ENCODE measurements at regions not wholly inside any gene's neighbourhood (a gene's known extent, or its start where the extent isn't known, plus 50 kb on each side); places are given as distances from the start of the nearest gene placed in this dataset.

DNA sequence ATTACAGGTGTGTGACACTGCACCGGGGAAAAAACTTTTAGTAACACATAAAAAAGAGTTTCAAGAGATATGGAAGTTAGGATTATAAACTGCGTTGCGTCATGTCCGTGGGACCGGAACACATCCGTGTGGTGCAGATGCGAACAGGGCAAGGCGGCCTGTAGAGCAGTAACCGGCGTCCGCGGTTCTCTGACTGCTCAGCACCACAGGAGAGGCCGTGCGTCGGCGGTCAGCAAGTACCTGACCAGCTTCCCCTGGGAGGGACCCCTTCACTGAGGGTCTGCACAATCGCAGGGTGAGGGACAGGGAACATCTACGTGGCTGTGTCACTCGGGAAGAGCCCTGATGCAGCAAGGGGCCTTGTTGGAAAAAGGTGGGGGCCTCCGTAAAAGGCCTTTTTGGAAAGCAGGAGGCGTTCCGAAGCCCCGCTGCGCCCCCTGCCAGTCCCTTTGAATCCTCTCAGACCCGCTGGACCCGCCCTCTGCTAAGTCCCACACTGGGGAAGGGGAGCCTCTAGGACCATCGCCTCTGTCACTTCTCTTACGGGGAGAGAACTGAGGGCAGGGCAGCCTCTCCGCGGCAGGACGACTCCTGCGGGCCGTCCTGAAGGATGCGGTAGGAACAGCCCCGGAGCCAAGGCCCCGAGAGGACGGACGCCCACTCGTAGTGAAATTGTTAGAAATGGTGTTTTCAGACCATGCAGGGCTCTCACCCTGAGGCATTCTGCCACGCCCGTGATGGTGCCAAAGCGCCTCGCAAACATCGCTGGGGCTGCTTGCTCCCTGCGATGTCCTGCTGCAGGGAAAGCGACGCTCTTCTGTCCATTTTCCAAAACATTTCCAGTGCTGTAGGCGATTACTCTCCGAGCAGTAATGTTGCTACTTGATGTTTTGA lies 771.6 kb upstream of the COBL start:
- DNase-seq (no peak), ATAC-seq (replicated peaks) (no peak)
- Mint-ChIP-seq H3K9me3 (peaks cover 0 to 7% of the 10 kb centered on the region in 2 donors), H3K27ac (no peak overlapping the region), H3K27me3 (no peaks in the 10 kb centered on the region), H3K4me3 (no peak overlapping the region), H3K36me3 (no peaks in the 10 kb centered on the region), H3K4me1 (no peaks in the 10 kb centered on the region)

DNA sequence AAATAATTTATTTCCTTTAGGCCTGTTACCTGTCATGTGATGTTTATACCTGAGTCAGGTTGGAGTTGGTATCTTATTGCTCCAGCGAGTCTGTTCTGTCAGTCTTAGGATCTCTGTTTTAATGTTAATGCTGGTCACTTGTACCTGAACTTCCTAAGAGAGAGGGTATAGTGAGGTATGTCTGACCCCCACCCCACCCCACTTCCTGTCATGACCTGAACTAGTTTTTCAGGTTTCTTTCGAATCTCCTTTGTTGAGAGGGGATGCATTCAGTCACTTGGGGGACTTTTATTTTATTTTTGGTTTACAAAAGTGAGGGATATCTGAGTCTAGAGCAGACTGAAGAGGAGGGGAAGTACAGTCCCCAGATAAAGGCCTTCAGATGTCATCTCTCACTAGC lies 769.0 kb upstream of the COBL start:
- Mint-ChIP-seq H3K27me3 (no peaks in the 10 kb centered on the region), H3K4me3 (no peak overlapping the region), H3K9me3 (peaks cover 0 to 7% of the 10 kb centered on the region in 2 donors), H3K36me3 (no peaks in the 10 kb centered on the region), H3K4me1 (no peaks in the 10 kb centered on the region), H3K27ac (no peak overlapping the region)
- no peak for DNase-seq
- ATAC-seq (replicated peaks): peak in 1 of 2 donors; percentile 12

DNA sequence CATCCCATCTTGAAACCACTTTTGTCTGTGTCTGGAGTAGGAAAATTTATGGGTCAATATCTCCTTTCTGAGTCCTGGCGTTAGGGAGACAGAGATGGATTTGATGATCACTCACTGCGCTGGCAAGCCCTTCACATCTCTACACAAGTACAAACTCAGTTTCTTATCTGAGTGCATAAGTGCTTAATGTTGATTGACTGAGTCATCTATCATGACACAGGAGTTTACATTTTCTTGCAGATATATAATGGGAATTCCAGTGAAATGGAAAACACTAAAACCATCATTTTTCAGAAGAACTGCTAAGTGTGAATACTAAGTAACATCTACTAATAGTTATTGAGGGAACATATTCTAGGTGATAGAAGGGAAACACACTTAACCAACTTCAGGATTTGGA lies 763.9 kb upstream of the COBL start:
- H3K27ac Mint-ChIP-seq: no peak overlapping the region
- peaks cover 3 to 17% of the 10 kb centered on the region in 2 donors for H3K9me3 Mint-ChIP-seq
- no peaks in the 10 kb centered on the region for H3K4me1 Mint-ChIP-seq
- H3K27me3 Mint-ChIP-seq: no peaks in the 10 kb centered on the region
- no peaks in the 10 kb centered on the region for H3K36me3 Mint-ChIP-seq
- DNase-seq (no peak), ATAC-seq (replicated peaks) (no peak)
- H3K4me3 Mint-ChIP-seq: no peak overlapping the region

DNA sequence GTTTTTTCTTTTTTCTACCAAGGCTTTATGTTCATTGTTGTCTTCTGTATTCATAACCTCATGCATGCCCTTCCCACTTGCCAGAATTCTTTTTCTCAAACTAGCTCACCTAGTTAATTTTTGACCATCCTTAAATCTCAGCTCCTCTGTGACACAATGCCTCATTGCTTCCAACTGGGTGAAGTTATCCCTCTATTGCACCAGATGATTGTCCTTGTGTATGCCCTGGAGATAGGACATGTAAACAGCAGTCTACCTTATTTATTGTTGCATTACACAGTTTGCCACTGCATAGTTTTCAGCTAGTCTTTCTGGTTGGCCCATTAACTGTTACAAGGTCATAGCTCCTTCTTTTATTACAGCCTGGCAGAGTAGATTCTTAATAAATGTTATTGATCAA lies 763.1 kb upstream of the COBL start:
- H3K9me3 Mint-ChIP-seq: peaks cover 3 to 18% of the 10 kb centered on the region in 2 donors
- no peaks in the 10 kb centered on the region for H3K36me3 Mint-ChIP-seq
- H3K27me3 Mint-ChIP-seq: no peaks in the 10 kb centered on the region
- DNase-seq: no peak
- no peak overlapping the region for H3K27ac Mint-ChIP-seq
- no peak for ATAC-seq (replicated peaks)
- H3K4me1 Mint-ChIP-seq: no peaks in the 10 kb centered on the region
- no peak overlapping the region for H3K4me3 Mint-ChIP-seq

DNA sequence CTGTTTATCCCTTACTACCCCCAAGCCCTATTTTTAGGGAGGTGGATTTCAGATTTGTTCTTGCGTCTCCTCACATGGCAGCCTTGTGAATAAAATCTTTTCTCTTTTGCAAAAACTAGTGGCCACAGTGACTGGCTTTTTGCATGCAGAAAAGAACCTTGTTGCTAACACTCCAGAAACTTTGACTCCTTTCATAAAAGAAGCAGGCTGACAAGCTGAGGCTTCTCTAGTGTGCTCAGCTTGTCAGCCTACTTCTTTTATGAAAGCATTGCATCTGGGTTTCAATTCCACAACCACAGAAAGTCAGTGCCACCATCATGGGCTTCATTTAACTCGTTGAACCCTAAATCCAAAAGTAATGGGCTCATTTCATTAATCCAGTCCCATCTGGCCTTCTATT lies 761.0 kb upstream of the COBL start:
- DNase-seq (no peak), ATAC-seq (replicated peaks) (no peak)
- H3K27me3 Mint-ChIP-seq: no peaks in the 10 kb centered on the region
- no peak overlapping the region for H3K4me3 Mint-ChIP-seq
- H3K4me1 Mint-ChIP-seq: no peaks in the 10 kb centered on the region
- no peaks in the 10 kb centered on the region for H3K36me3 Mint-ChIP-seq
- H3K9me3 Mint-ChIP-seq: peaks cover 3 to 16% of the 10 kb centered on the region in 2 donors
- no peak overlapping the region for H3K27ac Mint-ChIP-seq

DNA sequence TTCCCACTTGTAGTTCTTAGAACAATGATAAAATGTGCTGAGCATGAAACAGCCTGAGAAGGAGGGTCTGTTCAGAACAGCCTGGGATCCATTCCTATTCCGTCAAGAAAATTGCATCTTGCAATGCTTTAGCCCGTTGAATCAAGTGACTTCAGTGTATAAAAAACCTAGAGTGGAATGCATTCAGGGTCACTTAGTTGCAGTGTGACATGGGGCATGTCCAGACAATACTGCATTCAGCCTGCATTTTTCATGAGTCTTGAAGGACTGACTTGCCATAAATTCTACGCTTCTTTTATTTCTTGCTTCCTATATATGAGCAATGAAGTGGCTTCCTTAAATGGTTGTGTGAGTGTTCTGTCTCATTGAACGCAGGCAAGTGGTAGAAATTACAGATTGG lies 758.3 kb upstream of the COBL start:
- no peak overlapping the region for H3K4me3 Mint-ChIP-seq
- H3K9me3 Mint-ChIP-seq: peaks cover 3 to 16% of the 10 kb centered on the region in 2 donors

DNA sequence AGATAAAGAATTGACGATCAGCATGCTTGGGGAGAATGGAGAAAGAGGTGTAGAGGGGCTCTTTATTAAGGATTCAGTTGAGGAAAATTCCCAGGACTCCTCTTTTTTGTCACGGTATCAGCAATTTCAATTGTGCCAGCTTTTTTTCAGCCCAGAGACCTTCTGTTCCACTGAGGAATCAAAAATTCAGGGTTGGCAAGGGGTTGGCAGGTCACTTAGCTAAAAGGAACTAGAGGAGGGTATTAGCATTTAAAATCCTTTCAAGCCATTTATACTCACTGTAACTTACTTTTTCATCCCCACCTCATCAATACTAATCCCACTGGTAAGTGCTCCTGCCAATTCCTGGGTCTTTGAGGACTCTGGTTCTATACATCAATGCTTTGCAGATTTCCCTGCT lies 757.5 kb upstream of the COBL start:
- ATAC-seq (replicated peaks) (no peak), DNase-seq (no peak)
- H3K36me3 Mint-ChIP-seq: no peaks in the 10 kb centered on the region
- peaks cover 3 to 13% of the 10 kb centered on the region in 2 donors for H3K9me3 Mint-ChIP-seq
- no peak overlapping the region for H3K4me3 Mint-ChIP-seq
- H3K27ac Mint-ChIP-seq: no peak overlapping the region
- H3K4me1 Mint-ChIP-seq: no peaks in the 10 kb centered on the region
- no peaks in the 10 kb centered on the region for H3K27me3 Mint-ChIP-seq

More for the DNA sequence above, 758.3 kb upstream of the COBL start:
- Mint-ChIP-seq H3K36me3 (no peaks in the 10 kb centered on the region), H3K4me1 (no peaks in the 10 kb centered on the region), H3K27me3 (no peaks in the 10 kb centered on the region), H3K27ac (no peak overlapping the region)
- DNase-seq (no peak), ATAC-seq (replicated peaks) (no peak)

DNA sequence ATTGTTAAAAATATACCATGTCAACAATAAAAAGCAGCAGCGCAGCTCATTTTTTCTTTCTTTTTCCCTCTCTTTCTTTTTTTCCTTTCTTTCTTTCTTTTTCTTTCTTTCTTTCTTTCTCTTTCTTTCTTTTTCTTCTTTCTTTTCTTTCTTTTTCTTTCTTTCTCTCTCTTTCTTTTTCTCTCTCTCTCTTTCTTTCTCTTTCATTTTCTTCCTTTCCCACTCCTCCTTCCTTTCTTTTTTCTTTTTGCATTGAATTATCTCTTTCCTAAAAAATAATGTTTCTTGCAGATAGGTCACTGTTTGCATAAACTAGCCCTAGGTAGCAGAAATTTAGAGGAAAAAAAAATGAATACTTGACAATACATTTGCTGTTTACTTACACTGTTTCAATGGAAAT lies 755.1 kb upstream of the COBL start:
- no peak for ATAC-seq (replicated peaks)
- Mint-ChIP-seq H3K4me1 (no peaks in the 10 kb centered on the region), H3K4me3 (no peak overlapping the region), H3K36me3 (no peaks in the 10 kb centered on the region), H3K27ac (no peak overlapping the region), H3K9me3 (peaks cover 0 to 10% of the 10 kb centered on the region in 2 donors), H3K27me3 (no peaks in the 10 kb centered on the region)
- DNase-seq: no peak

DNA sequence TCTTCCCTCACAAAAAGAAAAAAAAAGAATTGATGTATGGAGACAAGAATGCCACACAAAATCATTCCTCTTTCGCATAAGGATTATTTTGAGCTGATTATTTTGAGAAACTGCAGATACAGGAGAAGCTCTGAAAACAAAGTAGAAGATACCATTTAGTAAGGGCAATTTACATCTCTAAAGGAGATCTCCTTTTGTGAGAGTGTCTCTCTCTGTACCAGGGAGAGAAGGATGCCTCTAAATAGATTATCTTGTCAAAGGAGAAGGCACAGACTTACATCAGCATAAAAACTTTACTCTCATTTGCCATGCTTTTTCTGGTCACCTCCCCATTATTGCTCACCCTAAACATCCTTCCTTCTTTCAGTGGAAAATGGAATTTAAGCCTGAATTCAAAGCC lies 747.9 kb upstream of the COBL start:
- no peak for ATAC-seq (replicated peaks)
- H3K27ac Mint-ChIP-seq: no peak overlapping the region
- H3K9me3 Mint-ChIP-seq: peaks cover 0 to 9% of the 10 kb centered on the region in 2 donors
- DNase-seq: no peak
- H3K4me1 Mint-ChIP-seq: no peaks in the 10 kb centered on the region
- H3K27me3 Mint-ChIP-seq: no peaks in the 10 kb centered on the region
- no peaks in the 10 kb centered on the region for H3K36me3 Mint-ChIP-seq
- H3K4me3 Mint-ChIP-seq: no peak overlapping the region

DNA sequence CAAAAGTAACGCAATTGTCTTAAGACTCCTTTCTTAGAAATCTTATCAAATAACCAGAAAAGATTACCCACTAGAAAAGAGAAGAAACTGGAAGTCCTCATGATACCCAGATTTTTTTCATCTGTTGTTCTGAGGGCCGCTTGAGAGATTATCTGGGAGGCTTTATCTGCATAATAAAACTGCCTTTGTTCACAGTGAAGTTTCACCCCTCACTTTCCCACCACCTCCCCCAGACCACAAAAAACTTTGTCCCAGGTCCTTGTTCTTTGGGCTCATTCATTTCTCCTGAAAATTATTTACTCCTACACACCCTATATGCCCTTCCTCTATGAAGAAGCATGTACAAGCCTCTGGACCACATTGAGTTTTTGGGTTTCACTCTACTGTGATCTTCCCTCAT lies 745.1 kb upstream of the COBL start:
- no peaks in the 10 kb centered on the region for H3K36me3 Mint-ChIP-seq
- ATAC-seq (replicated peaks): no peak
- peaks cover 0 to 9% of the 10 kb centered on the region in 2 donors for H3K9me3 Mint-ChIP-seq
- no peak overlapping the region for H3K4me3 Mint-ChIP-seq
- H3K27me3 Mint-ChIP-seq: no peaks in the 10 kb centered on the region
- no peak overlapping the region for H3K27ac Mint-ChIP-seq
- DNase-seq: no peak
- no peaks in the 10 kb centered on the region for H3K4me1 Mint-ChIP-seq

DNA sequence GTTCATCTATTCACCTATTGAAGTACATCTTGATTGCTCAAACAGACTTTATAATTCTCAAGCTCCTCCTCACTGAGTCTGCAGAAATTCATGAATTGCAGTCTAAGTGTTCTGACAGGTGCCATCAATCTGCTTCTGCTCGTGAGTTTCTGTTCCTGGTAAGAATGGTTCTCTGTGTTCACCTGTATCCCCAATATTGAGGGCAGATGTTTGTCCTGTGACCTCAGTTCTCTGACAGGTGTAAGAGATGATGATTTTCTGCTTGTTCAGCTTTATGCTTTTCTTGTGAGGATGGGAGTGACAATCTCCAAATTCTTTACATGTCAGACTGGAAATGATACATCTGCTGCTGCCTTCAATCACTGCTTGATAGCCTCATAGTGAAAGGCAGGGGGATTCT lies 736.9 kb upstream of the COBL start:
- Mint-ChIP-seq H3K27me3 (no peaks in the 10 kb centered on the region), H3K36me3 (no peaks in the 10 kb centered on the region), H3K4me1 (no peaks in the 10 kb centered on the region), H3K27ac (no peak overlapping the region), H3K4me3 (no peak overlapping the region), H3K9me3 (peaks cover 4 to 6% of the 10 kb centered on the region in 2 donors)
- no peak for ATAC-seq (replicated peaks)
- no peak for DNase-seq

DNA sequence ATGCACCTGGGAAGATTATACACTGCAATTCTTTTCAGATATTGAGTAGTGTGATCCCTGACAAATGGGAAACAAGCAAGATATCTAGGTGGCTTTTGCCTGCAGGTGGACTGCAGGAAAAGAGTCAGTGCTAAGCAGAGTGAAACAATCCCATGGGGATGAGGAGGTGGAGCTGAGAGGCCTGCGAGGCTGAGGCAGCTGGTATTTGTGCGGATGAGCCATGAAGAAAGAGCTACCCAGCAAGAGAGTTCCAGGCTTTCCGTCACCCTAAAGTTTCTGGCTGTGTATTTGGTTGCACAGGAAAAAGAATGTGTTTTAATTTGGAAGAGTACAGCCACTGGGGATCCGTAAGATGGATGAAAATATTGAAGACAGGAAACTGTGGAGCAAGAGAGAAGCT lies 714.1 kb upstream of the COBL start:
- Mint-ChIP-seq H3K4me3 (no peak overlapping the region), H3K27me3 (no peaks in the 10 kb centered on the region), H3K36me3 (no peaks in the 10 kb centered on the region), H3K9me3 (peaks cover 0 to 3% of the 10 kb centered on the region in 2 donors), H3K4me1 (no peaks in the 10 kb centered on the region), H3K27ac (no peak overlapping the region)
- DNase-seq: no peak
- ATAC-seq (replicated peaks): no peak

DNA sequence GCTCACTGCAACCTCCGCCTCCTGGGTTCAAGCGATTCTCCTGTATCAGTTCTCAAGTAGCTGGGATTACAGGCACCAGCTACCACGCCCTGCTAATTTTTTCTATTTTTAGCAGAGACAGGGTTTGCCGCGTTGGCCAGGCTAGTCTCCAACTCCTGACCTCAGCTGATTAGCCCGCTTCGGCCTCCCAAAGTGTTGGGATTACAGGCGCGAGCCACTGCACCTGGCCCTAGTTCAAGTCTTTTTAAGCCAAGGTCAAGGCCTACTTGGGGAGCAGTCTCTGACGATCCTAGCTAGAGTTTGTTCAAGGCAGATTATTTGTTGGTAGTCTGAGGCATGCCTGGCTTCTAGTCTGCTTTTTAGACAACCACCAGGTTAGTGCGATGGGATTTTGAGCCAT lies 709.5 kb upstream of the COBL start:
- Mint-ChIP-seq H3K9me3 (no peaks in the 10 kb centered on the region), H3K27ac (no peak overlapping the region), H3K27me3 (no peaks in the 10 kb centered on the region), H3K4me3 (no peak overlapping the region), H3K4me1 (no peaks in the 10 kb centered on the region), H3K36me3 (no peaks in the 10 kb centered on the region)
- DNase-seq (no peak), ATAC-seq (replicated peaks) (no peak)

DNA sequence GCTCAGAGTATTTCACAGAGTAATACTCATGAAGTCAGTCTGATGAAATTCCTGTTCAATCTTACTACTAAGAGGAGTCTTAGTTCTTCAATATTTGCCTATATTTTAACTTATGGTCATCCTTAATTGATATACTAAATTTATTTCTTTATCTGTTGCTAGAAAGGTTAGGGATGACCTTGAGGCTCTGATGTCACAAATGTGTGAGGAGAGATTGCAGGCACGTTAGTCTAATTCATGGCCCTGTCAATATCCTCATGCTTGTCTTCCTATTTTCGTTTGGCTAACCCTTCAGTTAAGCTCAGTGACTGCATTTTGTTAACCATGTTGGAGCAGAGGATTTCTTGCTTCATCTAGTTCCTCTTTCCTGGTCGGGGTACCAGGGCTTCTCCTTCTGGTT lies 704.7 kb upstream of the COBL start:
- DNase-seq (no peak), ATAC-seq (replicated peaks) (no peak)
- Mint-ChIP-seq H3K27ac (no peak overlapping the region), H3K27me3 (no peaks in the 10 kb centered on the region), H3K4me1 (no peaks in the 10 kb centered on the region), H3K9me3 (peaks cover 1 to 2% of the 10 kb centered on the region in 2 donors), H3K4me3 (no peak overlapping the region), H3K36me3 (no peaks in the 10 kb centered on the region)

DNA sequence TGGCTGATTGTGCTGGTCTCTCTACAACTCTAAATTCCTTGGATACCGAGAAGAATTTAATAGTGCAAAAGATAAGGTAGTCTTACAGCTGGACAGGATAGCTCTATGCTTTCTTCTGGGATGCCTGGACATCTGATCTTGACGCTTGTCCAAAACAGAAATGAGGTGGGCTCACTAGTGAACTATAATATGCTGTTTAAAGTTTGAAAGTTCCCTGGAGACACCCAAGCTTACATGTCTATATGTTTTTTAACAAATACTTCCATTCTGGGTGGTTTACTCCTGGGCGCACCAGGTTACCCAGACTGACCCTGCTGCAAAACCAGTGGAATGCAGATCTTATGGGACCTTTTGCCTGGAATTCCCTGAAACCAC lies 702.1 kb upstream of the COBL start:
- Mint-ChIP-seq H3K36me3 (no peaks in the 10 kb centered on the region), H3K4me1 (no peaks in the 10 kb centered on the region), H3K27me3 (no peaks in the 10 kb centered on the region), H3K9me3 (peaks cover 2 to 5% of the 10 kb centered on the region in 2 donors), H3K4me3 (no peak overlapping the region), H3K27ac (no peak overlapping the region)
- no peak for DNase-seq
- no peak for ATAC-seq (replicated peaks)
